ENCODE measurements at regions not wholly inside any gene's neighbourhood (a gene's known extent, or its start where the extent isn't known, plus 50 kb on each side); places are given as distances from the start of the nearest gene placed in this dataset.

GRCh38 chr10:107733328-107734130 is 569.0 kb upstream of the SORCS1 start (continued):
- no peak for TF ChIP-seq CHD7 (IDR thresholded peaks at IDR 0.05; ENCODE audit: insufficient replicate concordance, low read length)
- TF ChIP-seq MAX (IDR thresholded peaks at IDR 0.05) = no peak
- TF ChIP-seq EP300 (IDR thresholded peaks at IDR 0.05; ENCODE audit: borderline replicate concordance in 1 of 2, low read depth in 2 of 2, low read length in 2 of 2) = no peak
- TF ChIP-seq HDAC6 (IDR thresholded peaks at IDR 0.05; ENCODE audit: low read depth, low read length) = no peak
- TF ChIP-seq EGR1 (IDR thresholded peaks at IDR 0.05; ENCODE audit: borderline replicate concordance, low read depth, low read length) = no peak
- no peak for TF ChIP-seq RBBP5 (IDR thresholded peaks at IDR 0.05; ENCODE audit: borderline replicate concordance, low read depth, low read length)
- no peak for TF ChIP-seq SP1 (IDR thresholded peaks at IDR 0.05; ENCODE audit: low read depth, low read length)
- TF ChIP-seq TCF12 (IDR thresholded peaks at IDR 0.05; ENCODE audit: low read depth, low read length) = no peak
- TF ChIP-seq CHD2 (IDR thresholded peaks at IDR 0.05; ENCODE audit: low read length) = no peak
- no peak for TF ChIP-seq SIX5 (IDR thresholded peaks at IDR 0.05; ENCODE audit: low read depth, low read length)
